Psoas muscle (tissue), 7 donors: ENCODE measurements at regions not wholly inside any gene's neighbourhood (a gene's known extent, or its start where the extent isn't known, plus 50 kb on each side); places are given as distances from the start of the nearest gene placed in this dataset.

Experiments
- ATAC-seq, 4 donors: fragments of 200-7000 bp; cut with Tn5 transposase; one replicate each; pipeline ENCODE4 v1.9.1; 2020; ENCODE audit warnings: moderate library complexity in 3 of 4, mild to moderate bottlenecking in 2 of 4
- DNase-seq, 2 donors: peaks; one replicate each; pipeline ENCODE4 v3.0.0-alpha.2; 2020
- H3K27ac ChIP-seq: fragments of 200-600 bp; one replicate; pipeline ENCODE4 v1.8.0; 2022
- H3K27me3 ChIP-seq, 3 donors: fragments of 200-600 bp in 1 of 3; one replicate each; pipeline versions ENCODE4 v1.6.1 to v1.8.0; 2013 to 2022; ENCODE audit warnings: low read length in 2 of 3, mild to moderate bottlenecking in 2 of 3, moderate library complexity in 1 of 3; ENCODE audit not compliant: insufficient read depth in 3 of 3
- H3K36me3 ChIP-seq, 2 donors: fragments of 200-600 bp in 1 of 2; one replicate each; pipeline versions ENCODE4 v1.6.1 to v1.8.0; 2013 to 2022; ENCODE audit warnings: low read depth in 1 of 2, mild to moderate bottlenecking in 1 of 2, moderate library complexity in 1 of 2; ENCODE audit not compliant: insufficient read depth in 1 of 2
- H3K4me1 ChIP-seq: fragments of 200-600 bp; one replicate; pipeline ENCODE4 v1.8.0; 2022
- H3K4me3 ChIP-seq: fragments of 200-600 bp; one replicate; pipeline ENCODE4 v1.8.0; 2022; ENCODE audit warnings: mild to moderate bottlenecking
- H3K9me3 ChIP-seq: fragments of 200-600 bp; one replicate; pipeline ENCODE4 v1.8.0; 2022
- WGBS, 3 donors: extraction: QIAGEN DNeasy Blood & Tissue Kit; methylation state at CpG; one replicate each; pipeline versions ENCODE4 v1.1.6 to v1.1.7; 2013; 5-methylcytosine and 5-hydroxymethylcytosine counted together
- intact Hi-C, 2 donors: fragments of 100-400 bp; cut with DNase I; formaldehyde crosslinking; loops; one replicate each; pipeline versions ENCODE4 v1.11.0 to v1.14.2; 2022
- TF ChIP-seq, protein P1 (sequence below): fragments of 200-600 bp; IDR thresholded peaks from one replicate; pipeline ENCODE4 v1.8.0; 2022; ENCODE audit warnings: antibody characterized with exemption
- donor health status: healthy with polysubstance abuse.
- donor health status: DM: no; HTN: no; CAD: no; lungs with moderate emphysema.
- donor health status: Bipolar disorder and iron deficiency.
- donor health status: healthy.
- donor health status: DM: yes; HTN: yes; CAD: no.
- donor health status: DM: no; HTN: no; CAD: no.
- donor health status: DM: yes; HTN: yes; CAD: no.

GRCh38 chr3:126292318-126293070, 64.7 kb downstream of the KLF15 start:
- Histone ChIP-seq H3K9me3 (no peaks in the 10 kb centered on the region), H3K4me1 (peaks cover 6% of the 10 kb centered on the region), H3K27me3 (no peaks in the 10 kb centered on the region), H3K4me3 (no peak overlapping the region), H3K27ac (no peak overlapping the region), H3K36me3 (no peaks in the 10 kb centered on the region)
- intact Hi-C loops, result no loop called here
- 82 to 86% (median 85%) methylated on average over 11 of the region's 11 CpGs for WGBS, 3 donors
- TF ChIP-seq, protein P1, sequence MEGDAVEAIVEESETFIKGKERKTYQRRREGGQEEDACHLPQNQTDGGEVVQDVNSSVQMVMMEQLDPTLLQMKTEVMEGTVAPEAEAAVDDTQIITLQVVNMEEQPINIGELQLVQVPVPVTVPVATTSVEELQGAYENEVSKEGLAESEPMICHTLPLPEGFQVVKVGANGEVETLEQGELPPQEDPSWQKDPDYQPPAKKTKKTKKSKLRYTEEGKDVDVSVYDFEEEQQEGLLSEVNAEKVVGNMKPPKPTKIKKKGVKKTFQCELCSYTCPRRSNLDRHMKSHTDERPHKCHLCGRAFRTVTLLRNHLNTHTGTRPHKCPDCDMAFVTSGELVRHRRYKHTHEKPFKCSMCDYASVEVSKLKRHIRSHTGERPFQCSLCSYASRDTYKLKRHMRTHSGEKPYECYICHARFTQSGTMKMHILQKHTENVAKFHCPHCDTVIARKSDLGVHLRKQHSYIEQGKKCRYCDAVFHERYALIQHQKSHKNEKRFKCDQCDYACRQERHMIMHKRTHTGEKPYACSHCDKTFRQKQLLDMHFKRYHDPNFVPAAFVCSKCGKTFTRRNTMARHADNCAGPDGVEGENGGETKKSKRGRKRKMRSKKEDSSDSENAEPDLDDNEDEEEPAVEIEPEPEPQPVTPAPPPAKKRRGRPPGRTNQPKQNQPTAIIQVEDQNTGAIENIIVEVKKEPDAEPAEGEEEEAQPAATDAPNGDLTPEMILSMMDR, result no peak
- DNase-seq (no peak), ATAC-seq (no peak)

DNA sequence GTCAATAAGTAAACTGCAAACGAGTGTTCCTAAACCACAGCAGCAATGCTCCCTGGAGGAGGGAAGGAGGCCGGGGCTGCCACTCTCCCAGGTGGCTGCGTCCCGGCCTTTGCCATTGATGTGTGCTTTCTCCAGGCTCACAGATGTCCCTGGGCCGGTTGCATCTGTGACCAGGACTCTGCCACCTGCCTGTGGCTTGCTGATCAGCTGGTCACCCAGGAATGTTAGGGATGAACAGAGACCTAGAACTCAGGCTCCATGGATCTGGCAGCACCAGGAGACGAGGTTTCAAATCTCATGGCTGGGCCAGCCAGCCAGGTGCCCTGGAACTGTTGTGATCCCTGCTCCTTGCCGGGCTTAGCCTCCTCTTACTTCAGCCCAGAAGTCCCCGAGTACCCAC, 65.7 kb downstream of the KLF15 start:
- H3K4me3 ChIP-seq, result no peak overlapping the region
- no peaks in the 10 kb centered on the region for H3K27me3 ChIP-seq
- TF ChIP-seq, protein P1, result no peak
- H3K27ac ChIP-seq, result no peak overlapping the region
- ATAC-seq, result no peak
- no peaks in the 10 kb centered on the region for H3K9me3 ChIP-seq
- 61 to 73% (median 61%) methylated on average over 8 of the region's 8 CpGs for WGBS, 3 donors
- no peak for DNase-seq
- H3K36me3 ChIP-seq, result no peaks in the 10 kb centered on the region
- intact Hi-C loops, result no loop called here
- H3K4me1 ChIP-seq, result peaks cover 13% of the 10 kb centered on the region

- 86% methylated on average over 6 of the region's 6 CpGs for WGBS, 3 donors
Observed at GRCh38 chr3:126291061-126291460, 66.1 kb downstream of the KLF15 start.

GRCh38 chr3:126290325-126290724, 66.9 kb downstream of the KLF15 start:
- no peak overlapping the region for H3K27ac ChIP-seq
- H3K4me1 ChIP-seq, result peaks cover 13% of the 10 kb centered on the region
- H3K27me3 ChIP-seq, result no peaks in the 10 kb centered on the region
- ATAC-seq (no peak), DNase-seq (no peak)
- 52 to 76% (median 68%) methylated on average over 1 of the region's 1 CpG for WGBS, 3 donors
- no peaks in the 10 kb centered on the region for H3K9me3 ChIP-seq
- no peak overlapping the region for H3K4me3 ChIP-seq
- no peaks in the 10 kb centered on the region for H3K36me3 ChIP-seq
- TF ChIP-seq, protein P1, result no peak
- intact Hi-C loops, result no loop called here

More at GRCh38 chr3:126291061-126291460, 66.1 kb downstream of the KLF15 start:
- intact Hi-C loops, result no loop called here
- TF ChIP-seq, protein P1, result no peak
- Histone ChIP-seq H3K36me3 (no peaks in the 10 kb centered on the region), H3K27me3 (no peaks in the 10 kb centered on the region), H3K9me3 (no peaks in the 10 kb centered on the region), H3K4me3 (no peak overlapping the region), H3K27ac (no peak overlapping the region), H3K4me1 (peaks cover 13% of the 10 kb centered on the region)
- DNase-seq, result no peak
- ATAC-seq, result no peak

DNA sequence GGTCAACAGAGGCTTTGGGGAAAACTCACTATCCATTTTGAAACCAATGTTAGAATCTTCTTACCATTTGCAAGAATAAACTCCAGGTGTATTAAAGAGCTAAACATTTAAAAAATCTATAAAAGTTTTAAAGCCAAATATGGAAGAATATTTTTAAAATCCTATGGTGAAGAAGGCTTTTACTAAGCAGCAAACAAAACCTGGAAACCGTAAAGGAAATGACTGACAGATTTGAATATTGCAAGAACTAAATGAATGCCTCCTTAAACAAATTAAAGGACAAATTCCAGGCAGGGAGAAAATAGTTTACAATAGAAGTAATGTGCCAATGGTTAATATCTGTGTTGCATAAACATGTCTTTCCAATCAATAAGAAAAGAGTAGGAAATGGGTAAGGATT, 68.1 kb downstream of the KLF15 start:
- no peak overlapping the region for H3K4me3 ChIP-seq
- no peaks in the 10 kb centered on the region for H3K27me3 ChIP-seq
- no peaks in the 10 kb centered on the region for H3K36me3 ChIP-seq
- DNase-seq (no peak), ATAC-seq (no peak)
- H3K9me3 ChIP-seq, result no peaks in the 10 kb centered on the region
- no peak overlapping the region for H3K27ac ChIP-seq
- peaks cover 13% of the 10 kb centered on the region for H3K4me1 ChIP-seq
- WGBS, 3 donors, result 71 to 85% (median 79%) methylated on average over 1 of the region's 1 CpG
- TF ChIP-seq, protein P1, result no peak
- intact Hi-C loops, result loop anchor here in 1 of 2 donors (5.0 kb wide), 1 partner anchor 63 kb away; no protein-coding TSS in a partner anchor
